ENCODE measurements at regions not wholly inside any gene's neighbourhood (a gene's known extent, or its start where the extent isn't known, plus 50 kb on each side); places are given as distances from the start of the nearest gene placed in this dataset.

DNA sequence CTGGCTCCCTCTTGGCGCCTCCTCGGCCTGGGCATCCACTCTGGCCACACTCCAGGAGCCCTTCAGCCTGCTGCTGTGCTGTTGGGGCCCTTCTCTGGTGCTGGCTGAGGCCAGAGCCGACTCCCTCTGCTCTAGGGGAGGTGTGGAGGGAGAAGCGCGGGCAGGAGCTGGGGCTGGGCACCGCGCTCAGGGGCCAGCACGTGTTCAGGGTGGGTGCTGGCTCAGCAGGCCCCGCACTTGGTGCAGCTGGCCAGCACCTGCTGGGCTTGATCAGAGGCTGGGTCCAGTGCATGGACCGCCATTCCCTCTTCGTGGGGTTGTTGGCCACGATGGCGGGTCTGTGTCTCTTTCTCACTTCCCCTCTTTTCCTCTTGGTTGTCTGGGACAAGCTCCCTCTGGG, 2381.0 kb downstream of the LRRC4C start:
- no peaks in the 10 kb centered on the region for H3K9me3 ChIP-seq (ENCODE audit: low read depth)
- no peaks in the 10 kb centered on the region for H3K4me1 ChIP-seq (ENCODE audit: insufficient read depth)
- H3F3A ChIP-seq (ENCODE audit: insufficient read depth), result no peaks in the 10 kb centered on the region
- no peaks in the 10 kb centered on the region for H3K79me2 ChIP-seq (ENCODE audit: insufficient read depth)
- 49 to 52% methylated on average over 13 of the region's 13 CpGs for WGBS, 2 experiments (ENCODE audit: low coverage in 1 of 2, low lambda C conversion rate in 2 of 2, missing lambda C conversion rate in 2 of 2)
- no peak overlapping the region for H3K9ac ChIP-seq
- H3K27me3 ChIP-seq (replicated peaks; ENCODE audit: insufficient read depth), result no peaks in the 10 kb centered on the region
- no peaks in the 10 kb centered on the region for H3K36me3 ChIP-seq (ENCODE audit: low read depth)
- no peaks in the 10 kb centered on the region for H4K20me1 ChIP-seq (ENCODE audit: insufficient read depth)
- no peak overlapping the region for H3K27ac ChIP-seq
- no peak overlapping the region for H3K4me3 ChIP-seq
- H2AFZ ChIP-seq, result no peak overlapping the region
- in situ Hi-C loops (cut with MboI), result no loop called here
- TF ChIP-seq EZH2 (IDR thresholded peaks at IDR 0.05; ENCODE audit: insufficient read depth, poor library complexity, severe bottlenecking) (no peak), EZH2phosphoT487 (IDR thresholded peaks at IDR 0.05; ENCODE audit: insufficient read depth, low read depth) (no peak)
- H3K4me2 ChIP-seq (ENCODE audit: unreplicated experiment), result no peak overlapping the region
- no peaks in the 10 kb centered on the region for H3K9me2 ChIP-seq (ENCODE audit: insufficient read depth)
- no peak for DNase-seq

DNA sequence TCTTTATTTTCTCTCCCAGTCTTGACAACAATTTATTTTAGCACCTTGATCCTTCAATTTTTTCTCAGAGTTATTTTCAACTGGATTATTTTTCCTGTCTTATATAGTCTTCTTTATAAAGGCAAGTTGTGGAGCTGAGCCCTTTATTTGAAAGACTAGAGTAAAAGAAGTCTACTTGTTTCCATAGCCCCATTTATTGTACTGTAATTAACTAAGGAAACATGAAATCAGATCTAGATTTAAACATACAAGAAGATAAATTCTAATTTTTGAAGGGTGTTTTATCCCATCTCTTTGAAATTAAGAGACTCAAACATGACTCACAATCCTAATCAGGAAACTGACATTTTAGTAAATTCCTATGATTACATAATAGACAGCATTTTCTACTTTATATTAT, 2421.8 kb downstream of the LRRC4C start:
- no peak for TF ChIP-seq EZH2phosphoT487 (IDR thresholded peaks at IDR 0.05; ENCODE audit: insufficient read depth, low read depth)
- TF ChIP-seq EZH2 (IDR thresholded peaks at IDR 0.05; ENCODE audit: insufficient read depth, poor library complexity, severe bottlenecking), result no peak
- H3K79me2 ChIP-seq (ENCODE audit: insufficient read depth), result no peaks in the 10 kb centered on the region
- H3K36me3 ChIP-seq (ENCODE audit: low read depth), result no peaks in the 10 kb centered on the region
- no peak for DNase-seq
- in situ Hi-C loops (cut with MboI), result no loop called here
- H3K9me3 ChIP-seq (ENCODE audit: low read depth), result no peaks in the 10 kb centered on the region
- no peak overlapping the region for H3K27ac ChIP-seq
- no peak overlapping the region for H3K4me2 ChIP-seq (ENCODE audit: unreplicated experiment)
- H3F3A ChIP-seq (ENCODE audit: insufficient read depth), result no peaks in the 10 kb centered on the region
- no peaks in the 10 kb centered on the region for H3K9me2 ChIP-seq (ENCODE audit: insufficient read depth)
- no peak overlapping the region for H2AFZ ChIP-seq
- no peaks in the 10 kb centered on the region; the same call in 1 of the 2 replicates for H4K20me1 ChIP-seq (ENCODE audit: insufficient read depth)
- H3K4me1 ChIP-seq (ENCODE audit: insufficient read depth), result no peaks in the 10 kb centered on the region
- H3K9ac ChIP-seq, result no peak overlapping the region
- H3K27me3 ChIP-seq (replicated peaks; ENCODE audit: insufficient read depth), result no peaks in the 10 kb centered on the region
- H3K4me3 ChIP-seq, result no peak overlapping the region

DNA sequence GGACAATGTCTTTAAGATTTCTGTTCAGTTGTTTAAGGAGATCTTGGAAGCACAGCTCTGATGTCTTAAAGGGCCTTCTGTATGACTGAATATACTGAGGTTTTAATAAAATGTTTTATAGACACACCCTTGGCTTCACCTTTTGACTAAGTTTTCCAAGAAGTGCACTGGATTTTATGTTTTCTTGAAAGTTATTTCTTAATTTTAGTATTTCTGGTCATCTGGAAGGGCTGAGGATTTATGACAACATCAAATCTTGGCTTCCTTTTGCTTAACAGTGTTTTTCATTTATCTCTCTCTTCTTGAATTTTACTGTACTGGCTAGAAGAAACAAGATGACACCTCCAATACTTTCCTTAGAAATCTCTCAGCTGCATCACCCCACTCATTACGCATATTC, 2423.4 kb downstream of the LRRC4C start:
- no peak overlapping the region for H2AFZ ChIP-seq
- no peaks in the 10 kb centered on the region for H3F3A ChIP-seq (ENCODE audit: insufficient read depth)
- no peak overlapping the region for H3K27ac ChIP-seq
- no peaks in the 10 kb centered on the region for H3K36me3 ChIP-seq (ENCODE audit: low read depth)
- no peak overlapping the region for H3K4me2 ChIP-seq (ENCODE audit: unreplicated experiment)
- TF ChIP-seq EZH2phosphoT487 (IDR thresholded peaks at IDR 0.05; ENCODE audit: insufficient read depth, low read depth), result no peak
- TF ChIP-seq EZH2 (IDR thresholded peaks at IDR 0.05; ENCODE audit: insufficient read depth, poor library complexity, severe bottlenecking), result no peak
- H3K9me2 ChIP-seq (ENCODE audit: insufficient read depth), result no peaks in the 10 kb centered on the region
- H3K9me3 ChIP-seq (ENCODE audit: low read depth), result no peaks in the 10 kb centered on the region
- no peaks in the 10 kb centered on the region for H3K27me3 ChIP-seq (replicated peaks; ENCODE audit: insufficient read depth)
- no peak overlapping the region for H3K4me3 ChIP-seq
- H3K79me2 ChIP-seq (ENCODE audit: insufficient read depth), result no peaks in the 10 kb centered on the region
- H3K9ac ChIP-seq, result no peak overlapping the region
- WGBS, 2 experiments (ENCODE audit: low coverage in 1 of 2, low lambda C conversion rate in 2 of 2, missing lambda C conversion rate in 2 of 2), result 15 to 20% methylated on average over 1 of the region's 1 CpG
- H3K4me1 ChIP-seq (ENCODE audit: insufficient read depth), result no peaks in the 10 kb centered on the region
- H4K20me1 ChIP-seq (ENCODE audit: insufficient read depth), result no peaks in the 10 kb centered on the region
- DNase-seq, result no peak
- in situ Hi-C loops (cut with MboI), result no loop called here

DNA sequence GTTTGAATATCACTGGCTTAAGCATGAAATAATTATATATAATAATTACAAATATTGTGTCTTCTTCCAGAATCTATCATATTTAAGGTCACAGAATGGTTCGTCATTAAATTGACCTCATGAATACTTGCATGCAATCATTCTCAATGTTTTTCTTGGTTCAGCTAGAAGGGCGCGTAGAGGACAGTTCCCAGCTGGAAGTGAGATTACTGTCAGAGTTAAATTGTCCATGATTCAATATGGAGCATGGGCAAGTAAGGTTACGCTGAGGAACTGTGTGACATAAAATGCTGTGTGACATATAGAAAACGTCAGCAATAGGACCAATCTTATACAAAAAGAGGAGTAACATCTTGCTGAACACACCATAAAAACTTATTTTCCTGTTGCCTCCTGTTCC, 2423.5 kb upstream of the RAG2 start:
- in situ Hi-C loops (cut with MboI), result no loop called here
- no peak for TF ChIP-seq EZH2phosphoT487 (IDR thresholded peaks at IDR 0.05; ENCODE audit: insufficient read depth, low read depth)
- TF ChIP-seq EZH2 (IDR thresholded peaks at IDR 0.05; ENCODE audit: insufficient read depth, poor library complexity, severe bottlenecking), result no peak
- Histone ChIP-seq H3K79me2 (ENCODE audit: insufficient read depth) (no peaks in the 10 kb centered on the region), H3K27me3 (replicated peaks; ENCODE audit: insufficient read depth) (no peaks in the 10 kb centered on the region), H3F3A (ENCODE audit: insufficient read depth) (no peaks in the 10 kb centered on the region), H3K9ac (no peak overlapping the region), H3K4me3 (no peak overlapping the region), H3K27ac (no peak overlapping the region), H4K20me1 (ENCODE audit: insufficient read depth) (no peaks in the 10 kb centered on the region), H3K9me2 (ENCODE audit: insufficient read depth) (no peaks in the 10 kb centered on the region), H3K36me3 (ENCODE audit: low read depth) (no peaks in the 10 kb centered on the region), H2AFZ (no peak overlapping the region), H3K4me2 (ENCODE audit: unreplicated experiment) (no peak overlapping the region), H3K4me1 (ENCODE audit: insufficient read depth) (no peaks in the 10 kb centered on the region), H3K9me3 (ENCODE audit: low read depth) (no peaks in the 10 kb centered on the region)
- 39 to 40% methylated on average over 5 of the region's 5 CpGs for WGBS, 2 experiments (ENCODE audit: low coverage in 1 of 2, low lambda C conversion rate in 2 of 2, missing lambda C conversion rate in 2 of 2)
- no peak for DNase-seq

DNA sequence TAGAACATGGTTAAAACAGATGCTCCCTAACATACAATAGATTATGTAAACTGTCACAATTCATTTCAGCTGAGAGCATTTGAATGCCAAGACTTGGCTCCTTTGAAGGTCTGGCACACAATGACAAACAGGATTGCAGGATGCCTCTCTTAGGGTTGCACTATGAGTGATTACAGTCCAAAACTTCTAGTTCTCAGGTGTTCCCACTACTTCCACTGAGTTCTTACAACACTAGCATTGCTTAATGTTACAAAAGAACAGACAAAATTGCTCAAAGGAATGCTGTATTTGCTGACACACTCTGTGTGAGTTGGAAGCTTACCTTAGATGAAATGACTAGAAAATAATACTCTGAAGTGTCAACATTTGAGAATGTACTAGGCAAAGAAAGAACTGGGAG, 2413.8 kb upstream of the RAG2 start:
- in situ Hi-C loops (cut with MboI), result no loop called here
- no peaks in the 10 kb centered on the region for H3K27me3 ChIP-seq (replicated peaks; ENCODE audit: insufficient read depth)
- no peak for TF ChIP-seq EZH2phosphoT487 (IDR thresholded peaks at IDR 0.05; ENCODE audit: insufficient read depth, low read depth)
- TF ChIP-seq EZH2 (IDR thresholded peaks at IDR 0.05; ENCODE audit: insufficient read depth, poor library complexity, severe bottlenecking), result no peak
- no peak for DNase-seq
- no peaks in the 10 kb centered on the region for H4K20me1 ChIP-seq (ENCODE audit: insufficient read depth)
- no peak overlapping the region for H3K27ac ChIP-seq
- no peak overlapping the region for H3K4me3 ChIP-seq
- no peaks in the 10 kb centered on the region for H3K9me2 ChIP-seq (ENCODE audit: insufficient read depth)
- no peak overlapping the region for H3K9ac ChIP-seq
- no peak overlapping the region for H2AFZ ChIP-seq
- H3K9me3 ChIP-seq (ENCODE audit: low read depth), result peaks cover 7% of the 10 kb centered on the region
- H3K79me2 ChIP-seq (ENCODE audit: insufficient read depth), result no peaks in the 10 kb centered on the region
- H3F3A ChIP-seq (ENCODE audit: insufficient read depth), result no peaks in the 10 kb centered on the region
- H3K4me2 ChIP-seq (ENCODE audit: unreplicated experiment), result no peak overlapping the region
- H3K36me3 ChIP-seq (ENCODE audit: low read depth), result no peaks in the 10 kb centered on the region
- H3K4me1 ChIP-seq (ENCODE audit: insufficient read depth), result no peaks in the 10 kb centered on the region

All from GM23248 (cell line).